Neural cell (in vitro differentiated cells): ENCODE measurements at regions not wholly inside any gene's neighbourhood (a gene's known extent, or its start where the extent isn't known, plus 50 kb on each side); places are given as distances from the start of the nearest gene placed in this dataset.

Experiments
- H2AFZ ChIP-seq: fragments of 200-600, 300-800 bp; sonication (generic), shearing (Covaris generic); 2 replicates; pipeline ENCODE4 v1.6.0; 2014; ENCODE audit warnings: low read depth, mild to moderate bottlenecking, antibody characterized with exemption, low read length, moderate library complexity
- H3F3A ChIP-seq: fragments of 200-600 bp; shearing (Covaris generic); 2 replicates; pipeline ENCODE4 v1.6.1; 2016; ENCODE audit warnings: mild to moderate bottlenecking, moderate library complexity, mixed read lengths, antibody characterized with exemption, low read length; ENCODE audit not compliant: insufficient read depth, poor library complexity, severe bottlenecking
- H3K27ac ChIP-seq: fragments of 200-600, 300-800 bp; sonication (generic), shearing (Covaris generic); 2 replicates; pipeline ENCODE4 v1.5.1; 2014; ENCODE audit warnings: mild to moderate bottlenecking, low read length, moderate library complexity
- H3K27me3 ChIP-seq: fragments of 300-800, 200-600 bp; sonication (generic), shearing (Covaris generic); 2 replicates; pipeline ENCODE4 v1.6.0; 2014; ENCODE audit warnings: mild to moderate bottlenecking, low read depth, low read length, moderate library complexity; ENCODE audit not compliant: insufficient read depth
- H3K36me3 ChIP-seq: fragments of 300-800, 200-600 bp; sonication (generic), shearing (Covaris generic); 2 replicates; pipeline ENCODE4 v1.5.1; 2014; ENCODE audit warnings: mild to moderate bottlenecking, antibody characterized with exemption, low read length, moderate library complexity; ENCODE audit not compliant: insufficient read depth
- H3K4me2 ChIP-seq: fragments of 300-800, 200-600 bp; sonication (generic), shearing (Covaris generic); 2 replicates; pipeline ENCODE4 v1.6.0; 2014; ENCODE audit warnings: mild to moderate bottlenecking, low read length
- H3K4me3 ChIP-seq: fragments of 300-800, 200-600 bp; sonication (generic), shearing (Covaris generic); 2 replicates; pipeline ENCODE4 v1.5.1; 2014; ENCODE audit warnings: mild to moderate bottlenecking, low read length, moderate library complexity
- H3K79me2 ChIP-seq: fragments of 200-600 bp; shearing (Covaris generic); replicated peaks from 2 replicates; pipeline ENCODE4 v1.6.0; 2014; ENCODE audit warnings: mild to moderate bottlenecking, low read length, moderate library complexity; ENCODE audit not compliant: insufficient read depth
- H3K9ac ChIP-seq: fragments of 300-800, 200-600 bp; sonication (generic), shearing (Covaris generic); 2 replicates; pipeline ENCODE4 v1.6.1; 2016; ENCODE audit warnings: mild to moderate bottlenecking, low read length, mixed read lengths
- H3K9me2 ChIP-seq: fragments of 200-600 bp; shearing (Covaris generic); 2 replicates; pipeline ENCODE4 v1.6.1; 2016; ENCODE audit warnings: mild to moderate bottlenecking, low read length, mixed read lengths; ENCODE audit not compliant: insufficient read depth
- H3K9me3 ChIP-seq: fragments of 200-600, 300-800 bp; sonication (generic), shearing (Covaris generic); 2 replicates; pipeline ENCODE4 v1.6.1; 2016; ENCODE audit warnings: mild to moderate bottlenecking, mixed run types, low read length, moderate library complexity, mixed read lengths
- H4K20me1 ChIP-seq: fragments of 200-600 bp; shearing (Covaris generic); 2 replicates; pipeline ENCODE4 v1.6.1; 2016; ENCODE audit warnings: mild to moderate bottlenecking, mixed run types; ENCODE audit not compliant: insufficient read depth
- EP300 ChIP-seq: fragments of 450-650 bp; conservative IDR thresholded peaks from 2 replicates; pipeline ENCODE4 v1.6.1; 2014; ENCODE audit warnings: antibody characterized with exemption, mild to moderate bottlenecking, moderate library complexity; ENCODE audit not compliant: poor library complexity, severe bottlenecking
- EZH2 ChIP-seq: fragments of 200-600, 300-800 bp; shearing (Covaris generic), sonication (generic); IDR thresholded peaks from 2 replicates; pipeline ENCODE4 v1.6.1; 2014; ENCODE audit warnings: antibody characterized with exemption, low read length, borderline replicate concordance, mild to moderate bottlenecking; ENCODE audit not compliant: insufficient read depth, poor library complexity, severe bottlenecking
- MXI1 ChIP-seq: fragments of 450-650 bp; conservative IDR thresholded peaks from 2 replicates; pipeline ENCODE4 v1.6.1; 2014; ENCODE audit warnings: antibody characterized with exemption, mild to moderate bottlenecking; ENCODE audit not compliant: poor library complexity, severe bottlenecking
- POLR2AphosphoS5 ChIP-seq: IDR thresholded peaks from 2 replicates; pipeline ENCODE4 v1.6.1; 2012
- RAD21 ChIP-seq: fragments of 450-650 bp; conservative IDR thresholded peaks from 2 replicates; pipeline ENCODE4 v1.6.1; 2014; ENCODE audit warnings: antibody characterized with exemption, mild to moderate bottlenecking, moderate library complexity
- SMC3 ChIP-seq: fragments of 450-650 bp; conservative IDR thresholded peaks from 2 replicates; pipeline ENCODE4 v1.6.1; 2014; ENCODE audit warnings: antibody characterized with exemption, mild to moderate bottlenecking, moderate library complexity; ENCODE audit not compliant: poor library complexity
- TAF1 ChIP-seq: IDR thresholded peaks from 2 replicates; pipeline ENCODE4 v1.6.1; 2012; ENCODE audit warnings: low read depth
- TF ChIP-seq, protein P1 (sequence below): fragments of 450-650 bp; IDR thresholded peaks from 2 replicates; pipeline ENCODE4 v1.5.1; 2014; ENCODE audit warnings: antibody characterized with exemption, mild to moderate bottlenecking, moderate library complexity; ENCODE audit not compliant: poor library complexity, severe bottlenecking
- TF ChIP-seq, protein P2 (sequence below): IDR thresholded peaks from 2 replicates; pipeline ENCODE4 v1.6.1; 2012; ENCODE audit warnings: borderline replicate concordance

DNA sequence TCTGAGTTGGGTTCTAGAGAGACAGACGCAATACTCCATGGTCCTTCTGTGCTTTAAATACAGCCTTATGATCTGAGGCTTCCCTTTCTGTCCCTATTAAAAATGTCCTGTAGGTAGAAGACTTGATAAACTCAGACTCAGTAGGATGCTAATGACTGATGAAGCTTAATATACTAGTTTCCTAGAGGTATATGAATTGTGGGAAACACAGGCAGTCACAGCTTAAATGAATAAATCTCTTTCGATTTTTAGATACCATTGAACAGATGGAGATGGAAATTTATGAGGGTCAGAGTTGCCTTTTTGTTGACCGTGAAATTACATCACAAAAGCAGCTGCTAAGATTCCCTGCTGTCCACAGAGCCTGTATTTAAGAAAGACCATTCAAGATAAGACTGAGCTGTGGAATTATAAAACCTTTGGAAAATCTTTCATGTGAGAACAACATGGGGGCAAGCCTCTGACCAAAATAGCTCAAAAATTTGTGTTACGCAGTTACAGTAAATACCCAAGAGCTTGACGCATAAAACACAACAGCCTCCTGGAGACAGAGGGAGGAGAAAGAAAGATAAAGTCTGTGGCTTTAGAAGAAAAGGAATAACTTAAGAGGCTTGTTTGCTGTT, 172.3 kb downstream of the AASDHPPT start:
- no peaks in the 10 kb centered on the region for H4K20me1 ChIP-seq
- H2AFZ ChIP-seq: no peak overlapping the region
- no peak overlapping the region for H3K27ac ChIP-seq
- H3K9ac ChIP-seq: no peak overlapping the region
- H3K27me3 ChIP-seq: no peaks in the 10 kb centered on the region
- H3K4me2 ChIP-seq: no peak overlapping the region
- H3K9me2 ChIP-seq: no peaks in the 10 kb centered on the region
- no peaks in the 10 kb centered on the region for H3K36me3 ChIP-seq
- no peaks in the 10 kb centered on the region for H3K79me2 ChIP-seq
- no peaks in the 10 kb centered on the region for H3K9me3 ChIP-seq
- no peaks in the 10 kb centered on the region for H3F3A ChIP-seq
- TF ChIP-seq POLR2AphosphoS5 (no peak), EP300 (no peak), SMC3 (no peak), RAD21 (no peak), EZH2 (no peak), TAF1 (no peak)
- TF ChIP-seq, protein P1, sequence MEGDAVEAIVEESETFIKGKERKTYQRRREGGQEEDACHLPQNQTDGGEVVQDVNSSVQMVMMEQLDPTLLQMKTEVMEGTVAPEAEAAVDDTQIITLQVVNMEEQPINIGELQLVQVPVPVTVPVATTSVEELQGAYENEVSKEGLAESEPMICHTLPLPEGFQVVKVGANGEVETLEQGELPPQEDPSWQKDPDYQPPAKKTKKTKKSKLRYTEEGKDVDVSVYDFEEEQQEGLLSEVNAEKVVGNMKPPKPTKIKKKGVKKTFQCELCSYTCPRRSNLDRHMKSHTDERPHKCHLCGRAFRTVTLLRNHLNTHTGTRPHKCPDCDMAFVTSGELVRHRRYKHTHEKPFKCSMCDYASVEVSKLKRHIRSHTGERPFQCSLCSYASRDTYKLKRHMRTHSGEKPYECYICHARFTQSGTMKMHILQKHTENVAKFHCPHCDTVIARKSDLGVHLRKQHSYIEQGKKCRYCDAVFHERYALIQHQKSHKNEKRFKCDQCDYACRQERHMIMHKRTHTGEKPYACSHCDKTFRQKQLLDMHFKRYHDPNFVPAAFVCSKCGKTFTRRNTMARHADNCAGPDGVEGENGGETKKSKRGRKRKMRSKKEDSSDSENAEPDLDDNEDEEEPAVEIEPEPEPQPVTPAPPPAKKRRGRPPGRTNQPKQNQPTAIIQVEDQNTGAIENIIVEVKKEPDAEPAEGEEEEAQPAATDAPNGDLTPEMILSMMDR: no peak
- H3K4me3 ChIP-seq: no peak overlapping the region

DNA sequence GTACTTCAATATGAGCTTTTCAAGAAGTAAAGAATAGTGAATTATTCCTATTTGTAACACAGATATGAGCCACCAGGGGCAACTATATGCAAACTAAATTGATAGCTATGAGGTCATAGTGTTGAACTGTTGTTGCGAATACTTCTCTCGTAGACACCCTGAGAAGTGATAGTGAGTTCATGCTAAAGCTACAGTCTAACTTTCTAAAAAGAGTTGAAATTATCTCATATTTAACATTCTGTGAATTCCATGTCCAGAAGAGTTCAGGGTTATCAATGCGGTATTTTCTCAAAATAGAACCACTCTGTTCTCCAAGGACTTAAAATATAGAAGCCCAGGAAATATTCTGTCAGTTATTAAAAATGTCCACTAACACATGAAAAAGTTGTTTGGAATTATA, 185.4 kb downstream of the AASDHPPT start:
- no peak overlapping the region for H2AFZ ChIP-seq
- H3K9ac ChIP-seq: no peak overlapping the region
- no peak overlapping the region for H3K4me2 ChIP-seq
- TF ChIP-seq, protein P1: no peak
- TF ChIP-seq SMC3: no peak
- TF ChIP-seq TAF1: no peak
- TF ChIP-seq, protein P2, sequence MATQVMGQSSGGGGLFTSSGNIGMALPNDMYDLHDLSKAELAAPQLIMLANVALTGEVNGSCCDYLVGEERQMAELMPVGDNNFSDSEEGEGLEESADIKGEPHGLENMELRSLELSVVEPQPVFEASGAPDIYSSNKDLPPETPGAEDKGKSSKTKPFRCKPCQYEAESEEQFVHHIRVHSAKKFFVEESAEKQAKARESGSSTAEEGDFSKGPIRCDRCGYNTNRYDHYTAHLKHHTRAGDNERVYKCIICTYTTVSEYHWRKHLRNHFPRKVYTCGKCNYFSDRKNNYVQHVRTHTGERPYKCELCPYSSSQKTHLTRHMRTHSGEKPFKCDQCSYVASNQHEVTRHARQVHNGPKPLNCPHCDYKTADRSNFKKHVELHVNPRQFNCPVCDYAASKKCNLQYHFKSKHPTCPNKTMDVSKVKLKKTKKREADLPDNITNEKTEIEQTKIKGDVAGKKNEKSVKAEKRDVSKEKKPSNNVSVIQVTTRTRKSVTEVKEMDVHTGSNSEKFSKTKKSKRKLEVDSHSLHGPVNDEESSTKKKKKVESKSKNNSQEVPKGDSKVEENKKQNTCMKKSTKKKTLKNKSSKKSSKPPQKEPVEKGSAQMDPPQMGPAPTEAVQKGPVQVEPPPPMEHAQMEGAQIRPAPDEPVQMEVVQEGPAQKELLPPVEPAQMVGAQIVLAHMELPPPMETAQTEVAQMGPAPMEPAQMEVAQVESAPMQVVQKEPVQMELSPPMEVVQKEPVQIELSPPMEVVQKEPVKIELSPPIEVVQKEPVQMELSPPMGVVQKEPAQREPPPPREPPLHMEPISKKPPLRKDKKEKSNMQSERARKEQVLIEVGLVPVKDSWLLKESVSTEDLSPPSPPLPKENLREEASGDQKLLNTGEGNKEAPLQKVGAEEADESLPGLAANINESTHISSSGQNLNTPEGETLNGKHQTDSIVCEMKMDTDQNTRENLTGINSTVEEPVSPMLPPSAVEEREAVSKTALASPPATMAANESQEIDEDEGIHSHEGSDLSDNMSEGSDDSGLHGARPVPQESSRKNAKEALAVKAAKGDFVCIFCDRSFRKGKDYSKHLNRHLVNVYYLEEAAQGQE: no peak
- TF ChIP-seq MXI1: no peak
- TF ChIP-seq POLR2AphosphoS5: no peak
- TF ChIP-seq RAD21: no peak
- no peaks in the 10 kb centered on the region for H4K20me1 ChIP-seq
- H3K27me3 ChIP-seq: no peaks in the 10 kb centered on the region
- H3K4me3 ChIP-seq: no peak overlapping the region
- H3K9me3 ChIP-seq: no peaks in the 10 kb centered on the region
- no peaks in the 10 kb centered on the region for H3K9me2 ChIP-seq
- H3F3A ChIP-seq: no peaks in the 10 kb centered on the region
- H3K79me2 ChIP-seq: no peaks in the 10 kb centered on the region
- no peaks in the 10 kb centered on the region for H3K36me3 ChIP-seq
- no peak overlapping the region for H3K27ac ChIP-seq
